Duodenal mucosa (tissue), 2 donors: ENCODE measurements at regions not wholly inside any gene's neighbourhood (a gene's known extent, or its start where the extent isn't known, plus 50 kb on each side); places are given as distances from the start of the nearest gene placed in this dataset.

ENCODE experiments used
- H3K27ac ChIP-seq: one replicate; pipeline ENCODE4 v1.7.0; 2013; ENCODE audit warnings: low read depth, low read length
- H3K27me3 ChIP-seq, 2 donors: one replicate each; pipeline ENCODE4 v1.7.0; 2013; ENCODE audit warnings: low read length in 2 of 2, control low read depth in 1 of 2; ENCODE audit not compliant: insufficient read depth in 2 of 2, control insufficient read depth in 1 of 2
- H3K36me3 ChIP-seq, 2 donors: one replicate each; pipeline ENCODE4 v1.7.0; 2013; ENCODE audit warnings: low read length in 2 of 2, control low read depth in 1 of 2; ENCODE audit not compliant: insufficient read depth in 2 of 2, control insufficient read depth in 1 of 2
- H3K4me1 ChIP-seq, 2 donors: one replicate each; pipeline ENCODE4 v1.7.0; 2013; ENCODE audit warnings: low read length in 2 of 2, control low read depth in 1 of 2; ENCODE audit not compliant: insufficient read depth in 2 of 2, control insufficient read depth in 1 of 2
- H3K4me3 ChIP-seq, 2 donors: one replicate each; pipeline ENCODE4 v1.7.0; 2013; ENCODE audit warnings: low read length in 2 of 2, low read depth in 1 of 2
- H3K9ac ChIP-seq, 2 donors: one replicate each; pipeline ENCODE4 v1.7.0; 2013; ENCODE audit warnings: low read length in 2 of 2, low read depth in 1 of 2
- H3K9me3 ChIP-seq, 2 donors: one replicate each; pipeline ENCODE4 v1.7.0; 2013; ENCODE audit warnings: low read length in 2 of 2, control low read depth in 1 of 2; ENCODE audit not compliant: control insufficient read depth in 1 of 2

DNA sequence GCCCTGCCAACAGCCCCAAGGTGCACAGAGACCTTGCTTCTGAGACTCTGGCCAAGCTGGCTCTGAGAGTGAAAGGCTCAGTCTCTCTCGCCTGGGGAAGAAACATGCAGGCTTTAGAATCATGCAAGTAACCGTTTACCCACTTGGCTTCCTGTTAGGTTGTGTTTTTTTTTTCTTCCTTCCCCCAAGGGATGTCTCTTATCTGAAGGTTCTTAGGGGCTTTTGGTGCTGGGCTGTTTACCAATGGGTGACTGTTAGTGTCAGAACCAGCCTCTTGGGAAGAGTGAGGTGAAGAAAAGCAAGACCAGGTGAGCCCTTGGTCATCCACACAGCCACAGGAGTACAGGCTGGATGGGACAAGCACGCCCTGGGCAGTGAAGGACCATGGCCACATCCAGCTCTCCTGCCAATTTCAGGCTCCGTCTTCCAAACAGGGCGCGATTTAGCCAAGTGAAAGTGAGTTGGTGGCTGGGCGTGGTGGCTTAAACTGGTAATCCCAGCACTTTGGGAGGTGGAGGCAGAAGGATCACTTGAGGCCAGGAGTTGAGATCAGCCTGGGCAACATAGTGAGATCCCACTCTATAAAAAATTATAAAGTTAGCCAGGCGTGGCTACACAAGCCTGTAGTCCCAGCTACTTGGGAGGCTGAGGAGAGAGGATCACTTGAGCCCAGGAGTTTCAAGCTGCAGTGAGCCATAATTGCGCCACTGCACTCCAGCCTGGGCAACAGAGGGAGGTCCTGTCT is 76.3 kb upstream of the CUX1 start:
- Histone ChIP-seq H3K27ac (no peak overlapping the region), H3K36me3 (no peaks in the 10 kb centered on the region), H3K27me3 (no peaks in the 10 kb centered on the region), H3K4me1 (peaks cover 0 to 2% of the 10 kb centered on the region in 2 donors), H3K9me3 (no peaks in the 10 kb centered on the region), H3K9ac (no peak overlapping the region), H3K4me3 (no peak overlapping the region)

GRCh38 chr7:101743241-101743994 is 74.0 kb upstream of the CUX1 start:
- H3K9ac ChIP-seq = peak overlapping the region in 1 of 2 donors; percentile 12

GRCh38 chr7:101743995-101744360 is 73.4 kb upstream of the CUX1 start:
- H3K27ac ChIP-seq = no peak overlapping the region
- H3K4me3 ChIP-seq = peak overlapping the region; percentile 59 to 68
- no peaks in the 10 kb centered on the region for H3K36me3 ChIP-seq
- no peaks in the 10 kb centered on the region for H3K27me3 ChIP-seq
- H3K4me1 ChIP-seq = peaks cover 0 to 7% of the 10 kb centered on the region in 2 donors
- no peak overlapping the region for H3K9ac ChIP-seq
- no peaks in the 10 kb centered on the region for H3K9me3 ChIP-seq

More at GRCh38 chr7:101743241-101743994, 74.0 kb upstream of the CUX1 start:
- Histone ChIP-seq H3K27me3 (no peaks in the 10 kb centered on the region), H3K4me3 (peak overlapping the region; percentile 59 to 68), H3K9me3 (no peaks in the 10 kb centered on the region), H3K27ac (no peak overlapping the region), H3K36me3 (no peaks in the 10 kb centered on the region), H3K4me1 (peaks cover 0 to 7% of the 10 kb centered on the region in 2 donors)

DNA sequence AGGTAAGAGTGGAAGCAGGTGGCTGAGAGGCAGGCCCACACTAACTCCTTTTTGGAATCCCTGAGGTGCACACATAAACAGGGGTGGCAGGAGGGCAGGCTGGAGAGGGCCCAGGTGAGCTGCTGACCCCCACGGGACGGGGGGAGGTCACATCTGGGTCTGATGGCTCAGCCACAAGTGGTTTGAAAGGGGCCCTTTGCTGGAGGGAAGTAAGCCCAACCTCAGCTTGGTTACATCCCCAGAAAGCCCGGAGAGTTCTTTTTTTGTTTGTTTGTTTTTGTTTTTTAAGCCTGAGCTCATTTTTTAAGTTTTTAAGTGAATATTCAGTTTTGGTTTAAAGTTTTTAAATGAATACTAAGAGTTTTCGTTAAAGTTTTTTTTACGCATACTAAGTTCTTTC is 72.8 kb upstream of the CUX1 start:
- no peaks in the 10 kb centered on the region for H3K9me3 ChIP-seq
- no peaks in the 10 kb centered on the region for H3K27me3 ChIP-seq
- H3K36me3 ChIP-seq = no peaks in the 10 kb centered on the region
- no peak overlapping the region for H3K9ac ChIP-seq
- H3K27ac ChIP-seq = no peak overlapping the region
- H3K4me1 ChIP-seq = peaks cover 0 to 7% of the 10 kb centered on the region in 2 donors
- H3K4me3 ChIP-seq = no peak overlapping the region

GRCh38 chr7:101746314-101746713 is 71.1 kb upstream of the CUX1 start:
- peaks cover 0 to 7% of the 10 kb centered on the region in 2 donors for H3K4me1 ChIP-seq
- H3K36me3 ChIP-seq = no peaks in the 10 kb centered on the region
- no peaks in the 10 kb centered on the region for H3K27me3 ChIP-seq
- no peaks in the 10 kb centered on the region for H3K9me3 ChIP-seq
- no peak overlapping the region for H3K4me3 ChIP-seq
- no peak overlapping the region for H3K9ac ChIP-seq
- no peak overlapping the region for H3K27ac ChIP-seq

GRCh38 chr7:101747053-101747878 is 70.2 kb upstream of the CUX1 start:
- no peak overlapping the region for H3K4me3 ChIP-seq
- H3K9ac ChIP-seq = no peak overlapping the region
- H3K27me3 ChIP-seq = no peaks in the 10 kb centered on the region
- no peaks in the 10 kb centered on the region for H3K36me3 ChIP-seq
- H3K4me1 ChIP-seq = peaks cover 0 to 7% of the 10 kb centered on the region in 2 donors
- H3K27ac ChIP-seq = no peak overlapping the region
- H3K9me3 ChIP-seq = no peaks in the 10 kb centered on the region

DNA sequence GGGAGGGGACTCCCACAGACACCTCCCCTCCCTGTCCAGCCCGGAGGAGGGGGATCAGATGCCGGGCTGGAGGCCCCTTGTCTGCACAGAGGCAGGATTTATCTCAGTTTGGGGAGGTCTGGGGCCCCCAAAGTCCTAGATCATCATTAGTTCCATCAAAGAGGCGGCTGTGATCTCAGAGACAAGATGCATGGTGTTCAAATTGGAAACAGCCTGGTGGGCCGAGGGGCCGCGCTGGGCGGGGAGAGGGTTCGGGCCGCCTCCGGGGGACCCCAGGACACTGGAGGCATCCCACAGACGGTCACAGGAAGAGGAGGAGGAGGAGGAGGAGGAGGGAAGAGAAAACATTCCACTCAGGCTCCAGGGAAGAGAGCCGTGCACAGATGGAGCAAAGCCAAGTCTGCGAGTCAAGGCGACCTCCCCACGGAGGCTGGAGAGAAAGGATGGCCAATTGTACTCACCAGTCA is 69.5 kb upstream of the CUX1 start:
- H3K9me3 ChIP-seq = no peaks in the 10 kb centered on the region
- no peak overlapping the region for H3K27ac ChIP-seq
- H3K4me3 ChIP-seq = no peak overlapping the region
- H3K9ac ChIP-seq = no peak overlapping the region
- peaks cover 0 to 7% of the 10 kb centered on the region in 2 donors for H3K4me1 ChIP-seq
- H3K36me3 ChIP-seq = no peaks in the 10 kb centered on the region
- H3K27me3 ChIP-seq = no peaks in the 10 kb centered on the region

- Histone ChIP-seq H3K9me3 (no peaks in the 10 kb centered on the region), H3K9ac (no peak overlapping the region), H3K27ac (no peak overlapping the region), H3K36me3 (no peaks in the 10 kb centered on the region), H3K4me1 (peaks cover 0 to 13% of the 10 kb centered on the region in 2 donors), H3K4me3 (no peak overlapping the region), H3K27me3 (no peaks in the 10 kb centered on the region)
Observed at GRCh38 chr7:101749891-101750290, 67.5 kb upstream of the CUX1 start.

DNA sequence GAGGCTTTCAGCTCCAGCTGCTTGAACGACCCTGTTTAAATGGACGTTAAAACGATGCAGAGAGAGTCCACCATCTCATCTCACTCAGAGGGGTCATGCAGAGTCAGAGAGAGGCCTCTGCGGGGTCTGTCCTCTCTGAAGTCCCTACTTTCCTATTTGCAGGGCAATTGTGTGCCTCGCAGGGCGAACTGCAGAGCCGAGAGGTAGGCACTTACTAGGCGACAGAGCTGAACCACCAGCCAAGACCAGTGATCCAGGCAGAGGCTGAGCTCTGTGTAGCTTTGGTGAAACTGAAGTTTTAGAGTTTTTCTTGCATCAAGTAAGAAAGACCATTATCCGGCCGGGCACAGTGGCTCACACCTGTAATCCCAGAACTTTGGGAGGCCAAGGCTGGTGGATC is 64.1 kb upstream of the CUX1 start:
- Histone ChIP-seq H3K4me3 (no peak overlapping the region), H3K27ac (no peak overlapping the region), H3K27me3 (no peaks in the 10 kb centered on the region), H3K9ac (no peak overlapping the region), H3K9me3 (no peaks in the 10 kb centered on the region), H3K4me1 (peaks cover 0 to 11% of the 10 kb centered on the region in 2 donors), H3K36me3 (no peaks in the 10 kb centered on the region)
